ENCODE measurements at regions not wholly inside any gene's neighbourhood (a gene's known extent, or its start where the extent isn't known, plus 50 kb on each side); places are given as distances from the start of the nearest gene placed in this dataset.
"Not testable (repeated sequence)": the region's sequence is repeated elsewhere in the genome, so short reads cannot be mapped to it uniquely, and the experiment has no call there.

DNA sequence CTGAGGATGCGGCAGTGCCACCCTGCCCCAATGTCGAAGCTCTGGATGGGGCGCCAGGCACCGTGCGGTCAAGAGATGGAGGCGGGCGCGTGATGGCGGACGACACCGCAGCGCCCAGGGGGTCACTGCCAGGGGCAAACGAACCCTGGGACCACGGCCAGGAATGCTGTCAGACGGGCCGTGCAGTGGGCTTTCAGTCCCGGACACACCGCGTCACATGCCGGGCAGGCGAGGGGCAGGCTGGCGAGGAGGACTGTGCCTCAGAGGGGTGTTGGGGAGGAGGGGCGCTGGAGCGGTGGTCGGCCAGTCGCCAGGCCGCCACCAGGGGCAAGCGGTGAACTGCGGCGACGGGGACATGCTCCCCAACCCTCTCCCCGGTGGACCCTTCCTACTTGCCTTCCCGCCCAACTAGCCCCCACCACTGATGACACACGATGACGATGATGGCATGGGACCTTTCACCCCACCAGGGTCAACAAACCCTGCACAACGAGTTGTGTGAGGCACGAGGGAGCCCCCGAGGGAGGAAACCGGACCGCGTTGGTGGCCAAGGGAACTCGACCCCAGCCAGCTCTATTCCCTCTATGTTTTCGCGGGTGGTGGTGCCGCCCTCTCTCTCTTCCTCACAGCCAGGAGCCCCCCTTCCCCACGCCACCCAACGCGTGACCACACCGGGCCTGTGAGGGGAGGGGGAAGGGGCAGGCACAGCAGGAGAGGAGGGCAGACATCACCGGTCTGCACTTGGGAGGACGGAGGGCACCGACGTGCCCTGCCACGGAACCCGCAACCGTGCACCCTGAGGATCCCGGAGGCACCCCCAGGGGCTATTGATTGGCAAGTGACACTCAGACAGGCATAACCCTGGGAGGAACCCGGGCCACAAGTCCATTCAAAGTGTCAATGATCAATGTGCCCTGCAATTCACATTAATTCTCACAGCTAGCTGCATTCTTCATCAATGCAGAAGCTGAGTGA is 1960.9 kb upstream of the DEFB115 start:
- no peak for DNase-seq (ENCODE audit: low spot score)

- no peak for DNase-seq (ENCODE audit: low spot score)
Observed at GRCh38 chr20:29297411-29298270, 1959.8 kb upstream of the DEFB115 start.

DNA sequence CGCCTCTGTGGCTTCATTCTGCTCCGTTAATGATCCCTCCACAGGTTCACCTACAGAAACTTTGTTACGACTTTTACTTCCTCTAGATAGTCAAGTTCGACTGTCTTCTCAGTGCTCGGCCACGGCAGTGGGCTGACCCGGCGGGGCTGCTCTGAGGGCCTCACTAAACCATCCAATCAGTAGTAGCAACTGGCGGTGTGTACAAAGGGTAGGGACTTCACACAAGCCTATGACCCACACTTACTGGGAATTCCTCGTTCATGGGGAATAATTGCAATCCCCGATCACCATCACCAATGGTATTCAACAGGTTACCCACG is 1959.2 kb upstream of the DEFB115 start:
- DNase-seq (ENCODE audit: low spot score): no peak

DNA sequence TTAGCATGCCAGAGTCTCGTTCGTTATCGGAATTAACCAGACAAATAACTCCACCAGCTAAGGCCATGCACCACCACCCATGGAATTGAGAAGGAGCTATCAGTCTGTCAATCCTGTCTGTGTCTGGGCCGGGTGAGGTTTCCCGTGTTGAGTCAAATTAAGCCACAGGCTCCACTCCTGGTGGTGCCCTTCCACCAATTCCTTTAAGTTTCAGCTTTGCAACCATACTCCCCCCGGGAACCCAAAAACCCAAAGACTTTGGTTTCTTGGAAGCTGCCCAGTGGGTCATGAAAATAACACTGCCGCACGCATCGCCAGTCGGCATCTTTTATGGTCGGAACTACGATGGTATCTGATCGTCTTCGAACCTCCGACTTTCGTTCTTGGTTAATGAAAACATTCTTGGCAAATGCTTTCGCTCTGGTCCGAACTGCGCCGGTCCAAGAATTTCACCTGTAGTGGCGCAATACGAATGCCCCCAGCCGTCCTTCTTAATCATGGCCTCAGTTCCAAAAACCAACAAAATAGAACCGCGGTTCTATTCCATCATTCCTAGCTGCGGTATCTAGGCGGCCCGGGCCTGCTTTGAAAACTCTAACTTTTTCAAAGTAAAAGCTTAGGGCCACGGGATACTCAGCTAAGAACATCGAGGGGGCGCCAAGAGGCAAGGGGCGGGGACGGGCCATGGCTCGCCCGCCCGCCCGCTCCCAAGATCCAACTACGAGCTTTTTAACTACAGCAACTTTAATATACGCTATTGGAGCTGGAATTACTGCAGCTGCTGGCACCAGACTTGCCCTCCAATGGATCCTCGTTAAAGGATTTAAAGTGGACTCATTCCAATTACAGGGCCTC is 1958.5 kb upstream of the DEFB115 start:
- no peak for DNase-seq (ENCODE audit: low spot score)

DNA sequence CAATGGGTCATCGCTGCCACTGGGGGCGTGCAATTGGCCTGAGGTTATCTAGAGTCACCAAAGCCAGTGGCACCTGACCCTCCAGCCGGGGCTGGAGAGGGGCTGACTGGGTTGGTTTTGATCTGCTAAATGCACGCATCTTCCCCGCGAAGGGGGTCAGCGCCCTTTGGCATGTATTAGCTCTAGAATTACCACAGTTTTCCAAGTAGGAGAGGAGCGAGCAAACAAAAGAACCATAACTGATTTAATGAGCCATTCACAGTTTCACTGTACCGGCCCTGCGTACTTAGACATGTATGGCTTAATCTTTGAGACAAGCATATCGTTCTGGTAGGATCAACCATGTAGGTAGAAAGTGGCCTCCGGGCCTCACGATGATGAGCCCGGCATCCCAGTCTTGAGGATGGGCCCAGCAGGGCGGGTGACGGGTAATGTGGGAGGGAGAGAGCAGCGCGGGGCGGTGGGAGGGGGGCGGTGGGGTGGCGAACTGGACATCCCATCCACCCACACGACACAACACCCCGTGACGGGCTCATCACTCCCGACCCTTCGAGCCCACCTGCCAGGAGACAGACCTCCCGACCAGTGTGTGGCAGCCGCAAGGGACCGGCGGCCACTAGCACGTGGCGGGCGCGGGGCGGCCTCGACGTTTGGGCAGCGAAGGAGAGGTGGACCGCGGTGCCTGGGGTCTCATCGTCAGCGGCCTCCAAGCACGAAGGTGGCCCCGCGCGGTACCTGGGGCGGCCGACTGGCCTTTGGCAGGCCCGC is 1957.5 kb upstream of the DEFB115 start:
- DNase-seq (ENCODE audit: low spot score): no peak

DNA sequence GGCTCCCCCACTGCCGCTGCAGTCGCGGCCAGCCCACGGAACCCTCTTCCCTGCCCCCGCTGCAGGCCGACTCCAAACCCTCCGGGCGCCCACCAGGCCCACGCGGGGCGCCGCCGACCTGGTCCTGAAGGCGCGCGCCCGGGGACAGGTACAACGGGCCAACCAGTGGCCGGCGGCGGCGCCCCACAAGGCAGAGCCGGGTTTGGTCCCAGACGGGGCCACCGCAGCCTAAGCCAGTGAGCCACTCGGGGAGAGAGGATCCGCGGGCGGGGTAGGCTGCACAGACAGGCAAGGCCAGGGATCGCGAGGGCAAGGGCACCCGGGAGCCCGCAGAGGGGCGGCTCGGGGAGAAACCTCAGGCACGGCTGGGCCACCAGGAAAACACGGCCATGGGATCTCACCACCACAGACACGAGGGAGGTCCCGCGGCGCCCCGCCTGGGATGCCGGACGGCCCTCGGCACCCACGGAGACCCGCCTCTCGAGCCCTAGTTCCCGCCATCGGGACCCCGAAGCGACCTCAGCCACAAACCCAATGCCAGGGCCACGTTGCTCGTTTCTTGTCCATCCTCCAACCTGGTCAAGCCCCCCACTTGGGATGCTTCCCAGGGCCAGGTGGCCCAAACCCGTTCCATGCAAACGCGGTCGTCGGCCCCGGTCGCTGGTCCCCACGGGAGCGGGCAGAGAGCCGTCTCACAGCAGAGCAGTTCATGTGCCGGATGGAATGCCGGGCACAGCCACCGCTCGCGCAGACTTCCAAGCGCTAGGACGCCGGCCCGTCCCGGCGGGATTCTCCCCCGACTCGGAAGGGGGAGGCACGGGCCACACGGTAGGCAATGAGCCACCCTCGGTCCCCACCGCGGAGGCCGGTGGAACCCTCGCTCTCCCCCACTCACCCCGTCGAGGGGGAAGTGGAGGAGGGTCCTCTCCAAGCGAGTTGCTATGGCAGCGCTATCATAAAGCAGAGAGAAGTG is 1956.6 kb upstream of the DEFB115 start:
- DNase-seq (ENCODE audit: low spot score): no peak

DNA sequence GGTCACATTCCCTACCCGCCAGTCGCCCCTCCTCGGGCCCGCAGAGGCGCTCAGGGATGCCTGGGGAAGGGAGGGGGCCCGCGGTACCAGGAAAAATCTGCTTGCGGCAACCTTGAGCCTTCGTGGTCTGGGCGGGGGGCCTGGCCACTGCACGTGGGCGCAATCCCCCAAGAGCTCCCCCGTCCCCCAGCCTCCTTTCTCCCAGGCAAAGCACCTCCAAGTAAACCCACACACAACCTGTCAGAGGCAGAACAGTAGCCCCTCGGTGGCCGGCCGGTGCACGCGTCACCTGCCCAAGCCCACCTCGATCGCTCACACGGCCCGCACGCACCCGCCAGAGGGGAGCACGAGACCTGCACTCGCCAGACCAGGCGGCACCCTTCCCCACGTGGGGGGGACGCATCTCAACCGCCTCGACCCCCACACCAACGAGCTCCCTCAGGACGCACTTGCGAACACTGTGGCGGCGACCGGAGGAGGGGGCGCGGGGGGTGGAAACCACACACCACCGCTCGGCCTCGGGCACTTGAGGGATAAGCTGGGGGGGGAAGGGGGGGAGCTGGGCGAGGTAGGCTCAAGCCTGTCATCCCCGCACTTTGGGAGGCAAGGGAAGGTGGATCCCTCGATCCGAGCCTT is 1955.7 kb upstream of the DEFB115 start:
- no peak for DNase-seq (ENCODE audit: low spot score)

GRCh38 chr20:29302979-29303644 is 1954.4 kb upstream of the DEFB115 start:
- DNase-seq (ENCODE audit: low spot score): no peak

- DNase-seq (ENCODE audit: low spot score): no peak
Observed at GRCh38 chr20:29306390-29307072, 1950.9 kb upstream of the DEFB115 start.

- DNase-seq (ENCODE audit: low spot score): not testable (repeated sequence)
Observed at GRCh38 chr20:29307484-29307883, 1950.0 kb upstream of the DEFB115 start.

- not testable (repeated sequence) for DNase-seq (ENCODE audit: low spot score)
Observed at GRCh38 chr20:29308956-29309355, 1948.5 kb upstream of the DEFB115 start.

GRCh38 chr20:29309481-29309880 is 1948.0 kb upstream of the DEFB115 start:
- DNase-seq (ENCODE audit: low spot score): not testable (repeated sequence)

DNA sequence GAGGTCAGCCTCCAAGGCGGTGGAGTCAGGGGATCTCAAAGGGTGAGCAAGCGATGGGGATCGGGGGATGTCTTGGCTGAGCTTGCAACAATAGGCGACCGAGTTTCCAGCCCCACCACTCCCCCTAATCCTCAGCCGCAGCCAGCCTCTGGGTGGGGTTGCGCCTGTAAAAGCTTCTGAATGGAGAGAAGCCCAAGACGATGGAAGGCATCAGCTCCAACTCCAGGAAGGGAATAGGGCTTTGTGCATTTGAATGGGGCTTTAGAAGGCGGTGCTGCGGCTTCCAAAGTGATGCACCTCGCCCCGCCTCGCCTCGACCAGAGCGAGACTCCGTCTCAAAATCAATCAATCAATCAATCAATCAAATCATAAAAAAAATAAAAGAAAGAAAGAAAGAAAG is 1946.4 kb upstream of the DEFB115 start:
- DNase-seq (ENCODE audit: low spot score): not testable (repeated sequence)

GRCh38 chr20:29312679-29313078 is 1944.8 kb upstream of the DEFB115 start:
- DNase-seq (ENCODE audit: low spot score): not testable (repeated sequence)

- DNase-seq (ENCODE audit: low spot score): no peak
Observed at GRCh38 chr20:29313481-29313880, 1944.0 kb upstream of the DEFB115 start.

DNA sequence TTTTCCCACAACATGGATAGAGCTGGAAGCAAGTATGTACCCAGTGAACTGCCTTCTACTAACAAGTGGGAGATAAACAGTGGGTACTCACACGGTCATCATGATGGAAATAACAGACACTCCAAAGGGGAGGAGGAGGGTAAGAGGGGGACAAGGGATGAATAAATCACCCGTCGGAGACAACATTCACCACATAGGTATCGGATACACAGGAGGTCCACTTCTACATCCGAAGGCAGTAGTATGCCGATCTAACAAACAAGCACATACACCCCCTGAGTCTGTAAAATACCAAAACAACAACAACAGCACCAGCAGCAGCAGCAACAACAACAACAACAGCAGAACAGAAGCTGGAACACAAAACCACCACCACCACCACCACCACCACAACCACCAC is 1943.2 kb upstream of the DEFB115 start:
- DNase-seq (ENCODE audit: low spot score): no peak

DNA sequence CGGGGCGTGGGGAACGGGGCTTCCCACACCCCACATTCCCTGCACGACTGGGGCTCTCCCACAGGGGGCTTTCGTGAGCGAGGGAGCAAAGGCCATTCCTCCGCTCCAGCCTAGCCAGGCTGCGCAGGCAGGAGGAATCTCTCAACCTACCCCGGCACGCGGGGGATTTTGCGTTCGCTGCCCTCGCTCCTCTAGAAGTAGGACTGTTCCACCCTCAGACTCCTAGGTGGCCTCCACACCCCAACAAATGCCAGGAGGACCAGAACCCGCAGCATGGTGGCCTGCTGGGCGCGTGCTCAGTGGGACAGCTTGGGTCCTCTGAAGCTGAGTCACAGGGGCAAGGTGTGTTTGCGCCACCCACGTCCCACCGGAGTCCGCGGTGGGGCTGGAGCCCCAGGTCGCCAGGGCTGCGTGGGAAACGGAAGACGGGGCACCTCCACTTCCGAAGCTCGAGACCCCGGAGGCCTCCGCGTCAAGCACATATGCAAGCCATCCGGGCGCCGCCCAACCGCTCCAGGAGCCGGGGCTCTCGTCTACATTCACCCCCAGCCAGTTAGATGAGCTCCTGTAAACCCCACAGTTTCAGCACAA is 1938.5 kb upstream of the DEFB115 start:
- no peak for DNase-seq (ENCODE audit: low spot score)

DNA sequence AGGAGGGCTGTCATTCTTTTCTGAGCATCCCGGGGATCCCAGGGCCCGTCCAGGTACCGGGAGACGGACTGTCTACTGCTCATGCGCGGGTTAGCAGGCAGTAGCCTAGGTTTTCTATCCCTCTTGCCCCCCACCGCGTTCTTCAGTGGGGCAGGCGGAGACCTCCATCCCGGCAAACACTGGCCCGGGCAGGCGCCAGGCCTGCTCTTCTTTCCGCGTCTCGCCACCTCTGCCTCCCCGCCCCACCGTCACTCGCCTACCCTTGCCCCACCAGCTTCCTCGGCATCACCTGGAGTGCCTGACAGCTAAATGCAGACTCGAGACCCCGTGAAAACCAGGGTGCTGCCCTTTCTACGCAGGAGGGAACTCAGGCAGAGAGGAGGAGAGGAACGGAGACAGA is 1937.7 kb upstream of the DEFB115 start:
- no peak for DNase-seq (ENCODE audit: low spot score)
